ENCODE measurements at regions not wholly inside any gene's neighbourhood (a gene's known extent, or its start where the extent isn't known, plus 50 kb on each side); places are given as distances from the start of the nearest gene placed in this dataset.

DNA sequence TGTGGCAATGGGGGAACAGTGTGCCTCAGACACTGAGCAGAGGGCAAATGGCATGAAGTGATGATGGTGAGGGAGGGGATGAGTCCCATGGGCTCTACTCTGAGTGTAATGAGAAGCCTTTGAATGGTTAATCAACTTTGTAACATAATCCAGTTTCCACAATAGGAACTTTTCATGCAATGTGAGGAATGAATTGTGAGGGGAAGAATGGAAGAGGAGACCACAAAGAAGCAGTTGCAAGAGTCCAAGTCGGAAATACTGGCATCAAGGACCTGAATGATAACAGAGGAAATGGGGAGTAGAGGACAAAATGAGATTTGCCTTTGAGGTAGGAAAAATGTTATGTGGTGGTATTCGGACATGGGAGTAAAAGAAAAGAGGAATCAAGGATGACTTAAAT is 476.9 kb upstream of the PRICKLE1 start:
- TF ChIP-seq, protein P1, sequence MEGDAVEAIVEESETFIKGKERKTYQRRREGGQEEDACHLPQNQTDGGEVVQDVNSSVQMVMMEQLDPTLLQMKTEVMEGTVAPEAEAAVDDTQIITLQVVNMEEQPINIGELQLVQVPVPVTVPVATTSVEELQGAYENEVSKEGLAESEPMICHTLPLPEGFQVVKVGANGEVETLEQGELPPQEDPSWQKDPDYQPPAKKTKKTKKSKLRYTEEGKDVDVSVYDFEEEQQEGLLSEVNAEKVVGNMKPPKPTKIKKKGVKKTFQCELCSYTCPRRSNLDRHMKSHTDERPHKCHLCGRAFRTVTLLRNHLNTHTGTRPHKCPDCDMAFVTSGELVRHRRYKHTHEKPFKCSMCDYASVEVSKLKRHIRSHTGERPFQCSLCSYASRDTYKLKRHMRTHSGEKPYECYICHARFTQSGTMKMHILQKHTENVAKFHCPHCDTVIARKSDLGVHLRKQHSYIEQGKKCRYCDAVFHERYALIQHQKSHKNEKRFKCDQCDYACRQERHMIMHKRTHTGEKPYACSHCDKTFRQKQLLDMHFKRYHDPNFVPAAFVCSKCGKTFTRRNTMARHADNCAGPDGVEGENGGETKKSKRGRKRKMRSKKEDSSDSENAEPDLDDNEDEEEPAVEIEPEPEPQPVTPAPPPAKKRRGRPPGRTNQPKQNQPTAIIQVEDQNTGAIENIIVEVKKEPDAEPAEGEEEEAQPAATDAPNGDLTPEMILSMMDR (conservative IDR thresholded peaks at IDR 0.05; ENCODE audit: control insufficient read depth, insufficient read depth, low read depth, low read length), result no peak
- no peak overlapping the region for H3K4me3 ChIP-seq (ENCODE audit: control insufficient read depth, low read depth, low read length)
- no peak for DNase-seq (ENCODE audit: low read depth)

DNA sequence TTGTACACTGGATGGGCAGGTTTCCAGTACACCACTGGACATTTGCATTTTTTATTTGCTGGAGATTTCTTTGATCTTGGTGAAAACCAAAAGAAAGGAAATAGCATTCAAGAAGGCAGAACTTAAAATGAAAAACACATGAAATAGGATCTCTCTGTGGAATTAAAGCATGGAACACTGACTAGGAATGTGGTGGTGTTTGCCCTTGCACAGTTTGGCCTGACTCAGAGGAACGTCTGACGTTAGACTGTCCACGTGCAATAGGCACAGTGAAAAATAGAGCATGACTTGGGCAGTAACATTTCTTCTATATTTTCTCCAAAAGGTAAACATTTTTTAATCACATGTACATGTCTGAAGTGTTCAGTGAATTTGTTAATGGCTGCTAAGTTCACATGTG is 474.1 kb upstream of the PRICKLE1 start:
- TF ChIP-seq, protein P1 (conservative IDR thresholded peaks at IDR 0.05; ENCODE audit: control insufficient read depth, insufficient read depth, low read depth, low read length), result no peak
- peak; percentile 96 for DNase-seq (ENCODE audit: low read depth)

DNA sequence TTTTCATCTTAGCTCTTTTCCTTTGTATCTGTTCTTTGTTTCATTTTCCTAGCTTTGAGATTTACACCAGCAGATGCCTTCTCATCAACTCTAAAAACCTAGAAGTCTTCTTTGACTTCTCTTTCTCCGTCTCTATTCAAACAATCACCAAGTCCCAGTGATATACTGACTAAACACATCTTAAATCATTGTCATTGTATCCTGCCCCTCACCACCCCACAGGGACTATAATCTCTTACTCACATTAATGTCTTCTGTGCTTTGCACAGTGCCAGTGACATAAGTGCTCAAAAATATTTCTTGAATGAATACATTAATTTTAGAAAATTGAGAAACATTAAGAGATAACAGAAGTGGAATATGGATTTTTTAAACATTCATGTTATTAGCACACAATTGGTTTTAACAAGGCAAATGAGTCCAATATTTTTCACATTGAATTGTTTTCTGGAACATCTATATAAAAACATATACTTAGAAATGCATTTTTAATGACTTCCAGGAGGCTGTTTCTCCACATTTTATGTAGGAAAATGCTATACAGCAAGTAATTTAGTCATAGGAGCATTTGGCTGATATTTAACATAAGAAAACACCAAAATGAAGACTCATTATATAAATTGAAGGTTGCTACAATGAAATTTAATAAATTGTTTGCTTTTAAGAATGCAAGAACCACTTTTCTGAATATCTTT is 472.8 kb upstream of the PRICKLE1 start:
- peak; percentile 19 for DNase-seq (ENCODE audit: low read depth)
- no peak overlapping the region for H3K4me3 ChIP-seq (ENCODE audit: control insufficient read depth, low read depth, low read length)
- TF ChIP-seq, protein P1 (conservative IDR thresholded peaks at IDR 0.05; ENCODE audit: control insufficient read depth, insufficient read depth, low read depth, low read length), result no peak

More for the DNA sequence above, 474.1 kb upstream of the PRICKLE1 start:
- no peak overlapping the region for H3K4me3 ChIP-seq (ENCODE audit: control insufficient read depth, low read depth, low read length)

DNA sequence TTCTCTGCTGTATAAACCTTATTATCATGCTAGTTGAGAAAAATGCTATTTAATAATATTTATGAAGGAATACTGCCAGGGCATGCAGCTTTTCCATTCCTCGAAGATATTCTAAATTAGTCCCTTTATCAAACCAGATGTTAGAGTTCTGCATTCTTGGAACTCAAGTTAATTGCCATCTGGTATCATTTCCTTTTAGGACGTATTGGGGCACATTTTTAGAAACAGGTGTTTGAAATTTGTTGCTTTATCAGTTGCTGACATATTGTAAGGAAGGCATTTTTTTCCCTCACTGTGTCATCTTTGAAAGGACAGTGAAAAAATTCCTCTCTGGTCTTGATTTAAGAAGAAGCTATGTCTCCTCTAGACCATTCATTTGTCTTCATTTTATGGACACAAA is 471.2 kb upstream of the PRICKLE1 start:
- TF ChIP-seq, protein P1 (conservative IDR thresholded peaks at IDR 0.05; ENCODE audit: control insufficient read depth, insufficient read depth, low read depth, low read length), result no peak
- DNase-seq (ENCODE audit: low read depth), result no peak
- H3K4me3 ChIP-seq (ENCODE audit: control insufficient read depth, low read depth, low read length), result no peak overlapping the region

DNA sequence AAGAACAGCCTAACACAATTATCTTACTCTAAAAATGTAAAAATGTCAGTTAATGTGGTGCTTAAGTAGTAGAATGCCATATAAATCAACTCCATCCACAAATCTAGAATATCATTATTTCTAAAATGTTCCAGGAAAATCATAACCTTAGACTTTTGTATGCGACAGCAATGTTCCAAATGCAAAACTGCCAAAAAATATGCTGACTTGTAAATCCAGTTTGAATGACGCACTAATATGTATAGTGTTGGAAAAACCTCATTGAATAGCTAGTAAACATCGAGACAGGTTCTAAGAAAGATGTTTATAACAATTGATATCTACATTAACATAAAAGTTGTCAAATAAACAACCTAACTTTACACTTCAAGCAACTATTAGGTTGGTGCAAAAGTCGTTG is 469.1 kb upstream of the PRICKLE1 start:
- TF ChIP-seq, protein P1 (conservative IDR thresholded peaks at IDR 0.05; ENCODE audit: control insufficient read depth, insufficient read depth, low read depth, low read length), result no peak

DNA sequence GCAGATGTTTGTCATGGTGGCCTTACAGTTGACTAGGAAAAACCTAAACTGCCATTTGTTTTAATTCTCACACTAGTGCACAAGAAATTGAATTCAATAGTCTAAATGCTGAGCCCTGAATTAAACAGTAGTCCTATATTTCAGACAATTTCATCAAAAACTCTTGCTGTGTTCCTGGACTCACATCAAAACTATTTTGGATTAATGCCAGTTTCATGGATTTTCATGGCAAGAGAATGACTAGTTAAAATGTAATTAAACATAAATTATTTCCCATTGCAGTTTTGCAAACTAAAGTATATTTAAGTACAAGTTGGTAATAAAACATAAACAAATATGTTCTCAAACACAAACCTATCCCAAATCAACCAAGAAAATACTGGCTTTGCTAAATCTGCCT is 468.0 kb upstream of the PRICKLE1 start:
- peak; percentile 62 for DNase-seq (ENCODE audit: low read depth)
- no peak overlapping the region for H3K4me3 ChIP-seq (ENCODE audit: control insufficient read depth, low read depth, low read length)
- TF ChIP-seq, protein P1 (conservative IDR thresholded peaks at IDR 0.05; ENCODE audit: control insufficient read depth, insufficient read depth, low read depth, low read length), result no peak

More for the DNA sequence above, 469.1 kb upstream of the PRICKLE1 start:
- no peak for DNase-seq (ENCODE audit: low read depth)
- no peak overlapping the region for H3K4me3 ChIP-seq (ENCODE audit: control insufficient read depth, low read depth, low read length)
